ENCODE measurements at regions not wholly inside any gene's neighbourhood (a gene's known extent, or its start where the extent isn't known, plus 50 kb on each side); places are given as distances from the start of the nearest gene placed in this dataset.

- DNase-seq, result no peak
These were observed 706.0 kb downstream of the KCNJ3 start for GRCh38 chr2:155404433-155405002.

- no peak for DNase-seq
These were observed 694.9 kb downstream of the KCNJ3 start for GRCh38 chr2:155393406-155393805.

- DNase-seq, result no peak
These were observed 693.2 kb downstream of the KCNJ3 start for GRCh38 chr2:155391613-155392130.

GRCh38 chr2:155389224-155389623, 690.7 kb downstream of the KCNJ3 start:
- no peak for DNase-seq

GRCh38 chr2:155384555-155385123, 686.1 kb downstream of the KCNJ3 start:
- no peak for DNase-seq

GRCh38 chr2:155382776-155383175, 684.3 kb downstream of the KCNJ3 start:
- DNase-seq, result no peak

- DNase-seq, result no peak
These were observed 682.9 kb downstream of the KCNJ3 start for GRCh38 chr2:155381436-155381835.

GRCh38 chr2:155379494-155379893, 681.0 kb downstream of the KCNJ3 start:
- DNase-seq, result no peak

GRCh38 chr2:155377931-155378444, 679.5 kb downstream of the KCNJ3 start:
- no peak for DNase-seq

- DNase-seq, result no peak
These were observed 678.8 kb downstream of the KCNJ3 start for GRCh38 chr2:155377266-155377680.

- DNase-seq, result no peak
These were observed 674.5 kb downstream of the KCNJ3 start for GRCh38 chr2:155372969-155373368.

- DNase-seq, result no peak
These were observed 670.4 kb downstream of the KCNJ3 start for GRCh38 chr2:155368934-155369333.

GRCh38 chr2:155364766-155365165, 666.3 kb downstream of the KCNJ3 start:
- DNase-seq, result no peak

GRCh38 chr2:155363349-155363888, 664.9 kb downstream of the KCNJ3 start:
- no peak for DNase-seq

GRCh38 chr2:155357172-155357571, 658.7 kb downstream of the KCNJ3 start:
- no peak for DNase-seq

- DNase-seq, result no peak
These were observed 657.8 kb downstream of the KCNJ3 start for GRCh38 chr2:155356250-155356649.

GRCh38 chr2:155350783-155351580, 652.5 kb downstream of the KCNJ3 start:
- no peak for DNase-seq

- DNase-seq, result no peak
These were observed 633.5 kb downstream of the KCNJ3 start for GRCh38 chr2:155332016-155332415.

GRCh38 chr2:155320236-155320635, 621.7 kb downstream of the KCNJ3 start:
- no peak for DNase-seq

GRCh38 chr2:155318710-155319109, 620.2 kb downstream of the KCNJ3 start:
- DNase-seq, result no peak

- no peak for DNase-seq
These were observed 617.3 kb downstream of the KCNJ3 start for GRCh38 chr2:155315768-155316167.

- no peak for DNase-seq
These were observed 612.1 kb downstream of the KCNJ3 start for GRCh38 chr2:155310589-155310988.

Measured in hypothalamus (tissue), 51 donors.